A549 (cell line): ENCODE measurements at regions not wholly inside any gene's neighbourhood (a gene's known extent, or its start where the extent isn't known, plus 50 kb on each side); places are given as distances from the start of the nearest gene placed in this dataset.

Source experiments
- ATAC-seq, 2 experiments: fragments of 200-7000 bp in 1 of 2; fragments of >200 bp in 1 of 2; cut with Nextera tagmentation in 1 of 2; cut with Tn5 transposase in 1 of 2; 3 replicates each; pipeline versions ENCODE4 v1.8.0 to v1.9.1; 2018 to 2020; ENCODE audit warnings: mild to moderate bottlenecking in 1 of 2, moderate library complexity in 1 of 2
- CTCF ChIA-PET: fragments of 300-600 bp; sonication (Branson Sonifier 250); formaldehyde crosslinking; extraction: SDS; loops from one replicate; lab custom pipeline; 2021; ENCODE audit warnings: antibody characterized with exemption, inconsistent platforms; lab: Yijun Ruan, JAX
- POLR2A ChIA-PET: fragments of 350-600 bp; formaldehyde crosslinking; extraction: SDS; loops from one replicate; lab custom pipeline; 2021; ENCODE audit warnings: antibody characterized with exemption, inconsistent platforms; lab: Yijun Ruan, JAX
- DNase-seq, 2 experiments: peaks; one replicate each; pipeline versions ENCODE4 v3.0.0 to v3.0.0-alpha.2; 2011 to 2016; ENCODE audit warnings: low read depth in 1 of 2, low spot score in 1 of 2
- FAIRE-seq: peaks from 2 replicates; lab custom pipeline; 2011; peaks lifted over from hg19 to GRCh38; lab: Jason Lieb, UNC
- H3K27ac ChIP-seq, 2 experiments: fragments of >200 bp; sonication (Bioruptor Twin); formaldehyde crosslinking; 3 replicates each; pipeline ENCODE4 v1.5.1; 2016 to 2017
- H3K4me1 ChIP-seq: fragments of >200 bp; sonication (Bioruptor Twin); formaldehyde crosslinking; 3 replicates; pipeline ENCODE4 v1.6.1; 2016
- H3K4me2 ChIP-seq: fragments of >200 bp; sonication (Bioruptor Twin); formaldehyde crosslinking; 3 replicates; pipeline ENCODE4 v1.6.1; 2016
- H3K4me3 ChIP-seq: fragments of >200 bp; sonication (Bioruptor Twin); formaldehyde crosslinking; 3 replicates; pipeline ENCODE4 v1.5.1; 2016
- H3K9me3 ChIP-seq: fragments of >200 bp; sonication (Bioruptor Twin); formaldehyde crosslinking; 3 replicates; pipeline ENCODE4 v1.6.1; 2016
- BCL3 ChIP-seq: fragments of >200 bp; sonication (Bioruptor Twin); formaldehyde crosslinking; IDR thresholded peaks from 3 replicates; pipeline ENCODE4 v1.6.1; 2016
- CBX8 ChIP-seq: fragments of 200-600 bp; sonication (generic); IDR thresholded peaks from 2 replicates; pipeline ENCODE4 v1.6.1; 2016
- CHD2 ChIP-seq: fragments of 150-350 bp; IDR thresholded peaks from 2 replicates; pipeline ENCODE4 v1.6.1; 2014; ENCODE audit warnings: low read length; ENCODE audit not compliant: partially characterized antibody
- E2F6 ChIP-seq: IDR thresholded peaks from 2 replicates; pipeline ENCODE4 v1.6.1; 2012; ENCODE audit warnings: low read depth, borderline replicate concordance
- EHMT2 ChIP-seq: fragments of 200-600 bp; sonication (generic); IDR thresholded peaks from 2 replicates; pipeline ENCODE4 v1.6.1; 2016; ENCODE audit warnings: antibody characterized with exemption, low read depth, mild to moderate bottlenecking, moderate library complexity
- ESRRA ChIP-seq: fragments of 150-350 bp; IDR thresholded peaks from 2 replicates; pipeline ENCODE4 v1.6.1; 2014; ENCODE audit warnings: mild to moderate bottlenecking, low read length, borderline replicate concordance
- FOSB ChIP-seq: fragments of 250-450 bp; sonication (Bioruptor Pico); IDR thresholded peaks from 2 replicates; pipeline ENCODE4 v1.5.0; 2020; ENCODE audit warnings: mild to moderate bottlenecking, moderate library complexity
- FOSL2 ChIP-seq, 2 experiments: fragments of 450-650 bp in 1 of 2; fragments of >200 bp in 1 of 2; sonication (Bioruptor Twin) in 1 of 2; formaldehyde crosslinking; IDR thresholded peaks; 2 replicates each; pipeline versions ENCODE4 v1.5.0 to v1.6.1; 2016 to 2020; ENCODE audit warnings: mild to moderate bottlenecking in 1 of 2, moderate library complexity in 1 of 2
- HMGXB4 ChIP-seq: fragments of 250-450 bp; sonication (Bioruptor Pico); IDR thresholded peaks from 2 replicates; pipeline ENCODE4 v1.5.0; 2021; ENCODE audit warnings: mild to moderate bottlenecking, moderate library complexity, borderline replicate concordance
- HOXA7 ChIP-seq: fragments of 250-450 bp; sonication (Bioruptor Pico); IDR thresholded peaks from 2 replicates; pipeline ENCODE4 v1.5.0; 2020; ENCODE audit warnings: mild to moderate bottlenecking, moderate library complexity
- HOXB5 ChIP-seq: fragments of 250-450 bp; sonication (Bioruptor Pico); IDR thresholded peaks from 2 replicates; pipeline ENCODE4 v1.5.0; 2020; ENCODE audit warnings: mild to moderate bottlenecking, moderate library complexity
- JUN ChIP-seq, 2 experiments: fragments of >200 bp; sonication (Bioruptor Twin); formaldehyde crosslinking; IDR thresholded peaks; 2 replicates in 1 of 2; 3 replicates in 1 of 2; pipeline ENCODE4 v1.6.1; 2016 to 2017
- JUNB ChIP-seq: fragments of >200 bp; sonication (Bioruptor Twin); formaldehyde crosslinking; IDR thresholded peaks from 2 replicates; pipeline ENCODE4 v1.6.1; 2016
- MAFK ChIP-seq: fragments of 450-650 bp; IDR thresholded peaks from 2 replicates; pipeline ENCODE4 v1.6.1; 2014; ENCODE audit not compliant: partially characterized antibody
- NPAS2 ChIP-seq: fragments of 250-450 bp; sonication (Bioruptor Pico); IDR thresholded peaks from 2 replicates; pipeline ENCODE4 v1.8.0; 2022; ENCODE audit warnings: mild to moderate bottlenecking, moderate library complexity, borderline replicate concordance
- POLR2A ChIP-seq: IDR thresholded peaks from 2 replicates; pipeline ENCODE4 v1.6.1; 2012; ENCODE audit warnings: mild to moderate bottlenecking, low read length
- SMC3 ChIP-seq: fragments of >200 bp; sonication (Bioruptor Twin); formaldehyde crosslinking; IDR thresholded peaks from 3 replicates; pipeline ENCODE4 v1.6.1; 2018; ENCODE audit warnings: inconsistent platforms
- TFCP2L1 ChIP-seq: fragments of 250-450 bp; sonication (Bioruptor Pico); IDR thresholded peaks from 2 replicates; pipeline ENCODE4 v1.5.0; 2021; ENCODE audit warnings: mild to moderate bottlenecking
- TP53 ChIP-seq: fragments of 250-450 bp; sonication (Bioruptor Pico); IDR thresholded peaks from 2 replicates; pipeline ENCODE4 v1.5.0; 2021; ENCODE audit warnings: mild to moderate bottlenecking, moderate library complexity
- USF2 ChIP-seq: fragments of 450-650 bp; IDR thresholded peaks from 2 replicates; pipeline ENCODE4 v1.6.1; 2014; ENCODE audit warnings: antibody characterized with exemption
- ZC3H11A ChIP-seq: fragments of 450-650 bp; IDR thresholded peaks from 2 replicates; pipeline ENCODE4 v1.6.1; 2014; ENCODE audit warnings: antibody characterized with exemption, mild to moderate bottlenecking
- WGBS: methylation state at CpG from one replicate; pipeline ENCODE4 v1.1.6; 2017; ENCODE audit errors: missing lambda C conversion rate; 5-methylcytosine and 5-hydroxymethylcytosine counted together

- no peak for TF ChIP-seq TFCP2L1 (CRISPR knock-in tag)
- no peak for TF ChIP-seq JUNB
- TF ChIP-seq ESRRA = no peak
- TF ChIP-seq EHMT2 = no peak
- no peak for TF ChIP-seq HMGXB4 (CRISPR knock-in tag)
Measured at GRCh38 chr6:143605906-143606521, 71.8 kb upstream of the PHACTR2 start (continued).

GRCh38 chr6:143603455-143603854 is 74.3 kb upstream of the PHACTR2 start:
- Histone ChIP-seq H3K4me2 (no peak overlapping the region), H3K9me3 (no peaks in the 10 kb centered on the region), H3K4me3 (no peak overlapping the region), H3K4me1 (no peaks in the 10 kb centered on the region), H3K27ac (no peak overlapping the region)
- FAIRE-seq (no peak), DNase-seq (no peak), ATAC-seq (no peak)
- 58% methylated on average over 1 of the region's 1 CpG for WGBS
- ChIA-PET POLR2A (no interaction called here), CTCF (interaction anchor here (0.9 to 1.2 kb wide), 2 partner anchors 11 to 28 kb away, joined by 3 read pairs; no protein-coding TSS in a partner anchor)
- TF ChIP-seq CHD2 (no peak), MAFK (no peak), TP53 (CRISPR knock-in tag) (no peak), HMGXB4 (CRISPR knock-in tag) (no peak), SMC3 (no peak), ZC3H11A (no peak), E2F6 (no peak), CBX8 (no peak), FOSB (CRISPR knock-in tag) (no peak), BCL3 (no peak), POLR2A (no peak), HOXB5 (CRISPR knock-in tag) (no peak), NPAS2 (CRISPR knock-in tag) (no peak), JUN (IDR thresholded peaks at IDR 0.05) (no peak), HOXA7 (CRISPR knock-in tag) (no peak), USF2 (no peak), FOSL2 (IDR thresholded peaks at IDR 0.05) (no peak), FOSL2 (CRISPR knock-in tag; IDR thresholded peaks at IDR 0.05) (no peak)
